Activated CD4-positive, alpha-beta T cell treated with anti-CD3 and anti-CD28 coated beads, Interleukin-2, amount 50 U/mL, for 4 hours (primary cell): ENCODE measurements at regions not wholly inside any gene's neighbourhood (a gene's known extent, or its start where the extent isn't known, plus 50 kb on each side); places are given as distances from the start of the nearest gene placed in this dataset.

Experiments
- DNase-seq, 2 experiments: peaks; one replicate each; pipeline ENCODE4 v3.0.0-alpha.2; 2020

DNA sequence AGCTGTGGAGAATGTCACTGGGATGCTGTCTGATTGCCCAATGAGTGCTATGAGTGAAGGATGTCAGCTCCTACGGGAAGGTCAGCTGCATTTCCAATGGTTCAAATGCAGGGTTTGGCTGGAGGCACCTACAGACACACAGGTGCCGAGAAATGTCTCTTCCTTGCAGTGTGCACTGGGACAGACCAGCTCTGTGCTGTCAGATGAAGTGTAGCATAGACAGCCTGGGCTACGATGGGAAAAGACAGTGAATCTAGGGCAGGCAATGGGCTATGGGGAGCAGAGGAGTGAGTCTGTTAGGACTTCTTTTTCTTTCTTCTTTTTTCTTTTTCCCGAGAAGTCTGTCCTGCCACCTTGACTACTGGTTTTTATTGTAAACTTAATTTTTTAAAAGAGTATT lies 223.1 kb upstream of the EOMES start:
- DNase-seq = no peak

DNA sequence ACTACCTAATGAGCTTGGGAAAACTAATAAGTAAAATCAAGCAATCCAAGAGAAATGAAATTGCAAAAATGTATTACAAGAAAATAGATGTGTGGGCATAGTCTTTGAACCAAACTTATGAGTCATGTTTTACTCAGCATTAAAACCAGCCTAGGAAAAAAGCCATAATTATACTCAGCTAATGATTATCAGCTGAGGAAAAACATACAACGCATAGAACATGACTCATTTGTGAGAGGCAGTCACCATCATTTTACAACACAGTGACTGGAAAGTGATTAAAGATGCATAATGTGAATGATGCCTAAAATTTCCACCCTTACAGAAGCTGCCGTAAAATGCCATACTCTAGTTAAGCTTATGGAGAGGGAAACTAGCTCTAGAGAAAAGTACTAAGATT lies 238.0 kb upstream of the EOMES start:
- no peak for DNase-seq

DNA sequence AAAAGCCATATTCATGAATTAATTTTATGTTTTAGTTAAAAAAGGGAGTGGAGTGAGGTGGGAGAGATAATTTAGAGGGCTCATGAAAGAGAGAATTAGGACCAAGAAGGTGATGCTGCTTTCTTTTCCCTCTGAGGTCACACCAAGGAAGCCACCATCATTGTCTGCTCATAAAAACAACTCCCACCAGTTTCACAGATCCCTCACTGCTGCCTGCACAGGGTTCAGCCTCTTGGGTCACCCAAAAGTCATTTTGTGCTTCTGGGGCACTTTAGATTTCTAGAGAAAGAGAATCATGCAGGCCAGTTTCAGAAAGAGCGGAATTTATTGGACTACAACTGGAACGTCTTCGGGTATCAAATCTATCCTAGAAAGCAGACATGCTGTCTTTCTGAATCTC lies 241.4 kb upstream of the EOMES start:
- no peak for DNase-seq

DNA sequence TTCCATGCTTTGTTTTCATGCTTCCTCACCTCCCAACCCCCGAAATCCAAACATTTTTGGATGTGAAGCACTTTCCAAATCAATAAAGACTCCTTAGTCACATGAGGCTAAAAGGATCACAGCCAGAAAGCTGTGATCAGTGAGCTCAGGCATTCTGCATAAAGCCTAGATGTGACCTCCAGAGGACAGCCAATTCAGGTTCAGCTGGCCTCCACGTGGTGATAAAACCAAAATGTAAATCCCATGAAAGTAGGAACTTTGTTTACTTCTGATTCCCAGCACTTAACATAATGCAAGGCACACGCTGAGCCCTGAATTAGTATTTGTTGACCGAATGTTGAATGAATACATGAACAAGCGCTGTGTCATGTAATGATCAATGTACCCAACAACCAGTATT lies 249.5 kb upstream of the EOMES start:
- DNase-seq = no peak

DNA sequence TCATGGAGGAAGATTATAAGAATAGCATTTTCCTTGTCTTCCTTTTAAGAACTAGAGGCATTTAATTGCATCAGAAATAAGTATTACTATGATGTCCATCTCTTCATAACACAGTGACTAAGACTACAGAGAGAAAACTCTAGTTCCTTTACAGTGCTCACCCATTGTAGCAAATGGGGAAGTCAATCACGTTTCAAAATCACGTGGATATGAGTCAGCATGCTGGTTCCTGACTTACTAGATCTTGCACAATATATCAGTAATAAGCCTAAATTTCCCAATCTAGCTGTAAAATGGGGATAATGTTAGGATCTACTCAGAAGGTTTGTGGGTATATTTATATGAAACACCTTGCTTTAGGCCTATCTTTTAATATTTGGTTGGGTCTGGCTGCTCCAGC lies 254.8 kb upstream of the EOMES start:
- no peak for DNase-seq

DNA sequence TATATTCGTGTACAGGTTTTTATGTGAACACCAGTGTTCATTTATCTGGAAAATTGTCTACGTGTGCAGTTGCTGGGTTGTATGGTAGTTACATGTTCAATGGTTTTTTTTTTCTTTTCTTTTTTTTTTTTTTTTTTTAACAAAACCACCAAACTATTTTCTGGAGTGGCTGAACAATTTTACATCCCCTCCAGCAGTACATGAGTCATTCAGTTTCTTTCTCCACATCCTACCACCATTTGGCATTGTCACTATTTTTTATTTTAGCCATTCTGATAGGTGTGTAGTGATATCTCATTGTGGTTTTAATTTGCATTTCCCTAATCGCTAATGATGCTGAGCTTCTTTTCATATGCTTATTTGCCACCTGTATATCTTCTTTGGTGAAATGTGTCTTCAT lies 256.3 kb upstream of the EOMES start:
- DNase-seq = no peak

DNA sequence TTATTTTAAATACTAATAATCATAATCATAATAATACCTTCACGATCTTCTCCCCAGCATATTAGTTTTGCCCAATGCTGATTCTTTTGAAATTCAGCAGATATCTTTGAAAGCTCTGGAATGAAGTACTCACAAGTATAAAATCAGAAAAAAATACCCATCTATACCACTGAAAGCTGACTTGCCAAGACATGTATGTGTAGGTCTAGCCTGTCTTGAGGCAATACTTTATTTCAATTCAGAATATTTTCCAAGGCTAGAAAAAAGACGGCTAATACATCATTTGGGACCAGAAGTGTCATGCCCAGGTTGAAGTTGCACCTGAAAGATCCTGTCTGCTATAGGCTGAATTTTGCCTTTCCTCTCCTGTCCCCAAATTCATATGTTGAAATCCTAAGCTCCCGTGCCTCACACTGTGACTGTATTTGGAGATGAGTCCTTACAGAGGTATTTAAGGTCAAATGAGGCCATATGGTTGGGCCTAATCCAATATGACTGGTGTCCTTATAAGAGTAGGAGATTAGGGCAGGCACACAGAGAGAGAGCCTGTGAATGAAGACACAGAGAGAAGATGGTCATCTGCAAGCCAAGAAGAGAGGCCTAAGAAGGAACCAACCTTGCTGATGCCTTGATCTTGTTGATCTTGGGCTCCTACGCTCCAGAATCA lies 255.9 kb upstream of the CMC1 start:
- DNase-seq = no peak

DNA sequence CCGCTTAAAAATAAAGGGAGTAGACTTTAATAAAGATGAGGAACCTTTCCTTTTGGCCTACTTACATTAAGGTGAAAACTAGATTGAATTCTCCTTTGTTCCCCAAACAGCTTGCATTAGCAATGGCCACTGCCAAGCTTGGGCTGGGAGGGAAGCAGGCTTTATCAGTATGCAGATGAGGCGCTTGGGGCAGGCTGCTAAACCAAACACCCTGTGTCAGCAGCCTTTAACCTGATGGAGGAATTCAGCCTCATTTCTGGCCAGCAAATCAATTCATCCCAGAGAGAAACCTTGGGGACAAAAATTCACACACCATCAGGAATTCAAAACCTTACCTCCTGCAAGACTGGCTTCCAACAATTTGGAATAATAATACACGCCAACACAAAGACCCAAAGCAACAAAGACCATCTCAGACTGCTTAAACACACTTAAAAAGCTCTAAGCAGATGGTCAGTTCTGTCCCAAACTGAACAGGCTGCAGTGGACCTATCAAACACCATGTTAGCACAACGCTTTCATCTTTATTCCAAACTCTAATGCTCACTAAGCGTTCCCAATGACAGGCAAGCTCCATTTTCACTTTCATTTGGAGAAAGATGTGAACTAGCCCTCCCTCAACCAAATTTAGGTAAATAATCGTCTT lies 255.1 kb upstream of the CMC1 start:
- no peak for DNase-seq

DNA sequence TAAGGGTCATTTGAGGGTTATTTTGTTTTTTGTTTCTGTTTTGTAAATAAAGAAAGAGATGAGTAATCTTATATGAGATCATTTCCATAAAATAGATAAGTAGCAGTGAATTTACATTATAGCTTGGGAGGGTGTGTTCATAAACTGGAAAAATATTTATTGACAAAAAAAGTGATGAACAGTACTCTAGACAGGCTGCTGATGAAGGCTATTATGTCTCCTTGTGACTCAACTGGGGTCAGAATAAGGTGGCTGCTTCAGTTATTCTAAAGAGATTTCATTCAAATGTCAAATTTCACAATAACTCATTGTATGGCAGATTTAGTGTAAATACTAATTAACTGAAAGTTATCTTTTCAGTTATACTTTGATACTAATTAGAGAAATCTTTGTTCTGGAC lies 251.1 kb upstream of the CMC1 start:
- DNase-seq = no peak

DNA sequence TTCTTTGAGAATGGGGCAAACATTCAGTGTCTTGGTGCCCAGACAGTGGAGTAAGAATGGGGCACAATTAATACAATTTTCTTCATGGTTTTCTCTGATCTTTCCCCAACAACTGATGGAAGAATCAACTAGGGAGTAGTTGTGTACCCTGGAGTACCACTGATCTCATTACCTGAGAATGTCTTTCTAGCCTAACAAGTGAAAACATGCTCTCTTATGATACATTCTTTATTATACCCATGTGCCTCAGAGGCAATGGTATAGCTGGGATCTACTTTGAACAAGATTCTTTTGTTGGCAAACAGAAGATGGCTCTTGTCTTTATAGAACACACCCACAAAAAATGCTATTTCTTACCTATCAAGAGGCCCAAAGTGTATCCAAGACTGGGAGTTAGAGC lies 250.6 kb upstream of the CMC1 start:
- DNase-seq = no peak

DNA sequence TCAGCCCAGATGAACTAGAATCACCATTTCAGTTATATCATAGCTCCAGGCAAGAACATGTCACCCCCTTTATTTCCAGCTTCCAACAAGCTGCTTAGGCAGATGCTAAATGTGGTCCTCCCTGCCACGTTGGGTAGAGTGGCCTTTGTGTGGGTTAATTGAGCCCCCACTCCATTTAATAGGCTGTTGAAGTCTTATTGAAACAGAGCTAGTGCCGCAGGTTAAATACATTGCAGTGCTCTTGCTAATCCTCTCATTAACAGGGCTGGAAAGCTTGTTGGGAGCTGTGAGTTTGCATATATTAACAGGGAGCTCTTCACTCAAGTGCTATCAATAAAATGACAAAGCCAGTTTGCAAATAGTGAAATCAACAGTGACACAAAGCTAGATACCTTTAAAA lies 248.4 kb upstream of the CMC1 start:
- DNase-seq = no peak

DNA sequence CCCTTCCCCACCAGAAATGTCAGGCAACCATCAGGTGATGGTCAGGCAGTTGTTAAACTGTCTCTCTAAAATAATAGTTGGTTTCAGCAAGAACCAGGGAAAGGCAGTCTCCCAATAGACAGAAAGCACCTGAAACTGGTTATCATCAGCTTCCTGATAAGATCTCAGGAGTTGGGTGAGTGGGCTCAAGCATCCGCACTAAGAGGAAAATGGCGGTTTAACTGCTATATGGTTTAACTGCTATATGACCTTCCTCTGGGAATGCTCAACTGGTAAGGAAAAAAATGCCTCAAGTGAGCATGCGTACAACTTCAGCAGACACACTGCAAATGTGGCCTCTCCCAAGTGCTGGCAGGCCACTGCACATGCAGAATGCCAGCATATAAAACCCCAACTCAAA lies 240.8 kb upstream of the CMC1 start:
- DNase-seq = no peak

DNA sequence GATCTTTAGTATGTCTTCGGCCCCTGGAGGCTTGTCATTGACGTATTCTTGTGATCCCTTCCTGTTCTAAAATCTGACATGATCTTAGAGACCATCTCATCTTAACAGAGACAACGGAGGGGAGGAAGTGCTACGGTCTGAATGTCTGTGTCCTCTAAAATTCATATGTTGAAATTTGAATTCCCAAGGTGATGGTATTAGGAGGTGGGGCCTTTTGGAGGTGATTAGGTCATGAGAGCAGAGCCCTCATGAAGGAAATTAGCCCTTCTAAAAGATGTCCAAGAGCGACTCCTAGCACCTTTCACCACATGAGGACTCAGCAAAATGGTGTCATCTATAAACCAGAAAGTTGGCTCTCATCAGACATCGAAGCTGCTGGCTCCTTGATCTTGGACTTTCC lies 233.2 kb upstream of the CMC1 start:
- no peak for DNase-seq

DNA sequence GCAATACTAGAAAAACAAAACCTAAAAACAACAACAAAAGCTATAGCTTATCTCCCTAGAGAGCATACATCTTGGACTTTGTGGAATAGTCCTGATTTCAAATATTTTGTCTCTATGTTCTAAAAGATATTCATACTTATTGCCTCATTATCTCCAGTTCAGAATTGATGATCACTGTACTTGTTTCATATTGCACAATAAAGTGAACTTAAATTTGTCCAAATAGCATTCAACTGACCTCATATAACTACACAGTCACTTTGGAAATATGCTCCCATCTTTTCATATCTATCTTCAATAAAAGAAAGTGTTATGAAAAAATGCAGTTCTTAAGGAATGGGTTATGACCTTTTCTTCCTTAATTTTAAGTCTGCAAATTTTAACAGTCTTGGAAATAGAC lies 228.6 kb upstream of the CMC1 start:
- DNase-seq = no peak

DNA sequence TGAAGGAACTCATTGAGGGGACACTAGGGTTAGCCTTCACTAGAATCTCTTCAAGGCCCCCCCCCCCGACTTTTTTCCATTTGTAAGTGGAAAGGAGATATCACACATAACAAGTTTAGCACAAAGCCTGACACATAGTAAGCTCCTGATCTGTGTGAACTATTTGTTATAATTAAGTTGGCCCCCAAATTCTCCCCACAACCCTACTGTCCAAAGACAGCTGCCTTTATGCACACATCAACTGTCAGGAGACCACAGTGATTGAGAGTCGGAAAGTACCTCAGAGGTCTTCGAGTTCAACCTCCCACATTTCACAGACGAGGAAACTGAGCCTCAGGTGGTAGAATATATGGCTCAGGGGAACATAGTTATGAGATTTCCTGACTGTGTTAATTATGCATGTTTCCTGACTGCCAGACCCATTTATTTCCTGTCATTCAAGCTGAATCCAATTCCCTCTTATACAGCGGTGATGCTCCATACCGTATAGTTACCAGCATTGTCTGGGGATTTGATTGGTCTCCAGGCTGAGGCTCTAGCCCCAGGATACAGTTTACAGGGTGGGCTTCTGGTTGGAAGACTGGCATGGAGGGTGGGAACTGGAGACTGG lies 227.4 kb upstream of the CMC1 start:
- DNase-seq = no peak

DNA sequence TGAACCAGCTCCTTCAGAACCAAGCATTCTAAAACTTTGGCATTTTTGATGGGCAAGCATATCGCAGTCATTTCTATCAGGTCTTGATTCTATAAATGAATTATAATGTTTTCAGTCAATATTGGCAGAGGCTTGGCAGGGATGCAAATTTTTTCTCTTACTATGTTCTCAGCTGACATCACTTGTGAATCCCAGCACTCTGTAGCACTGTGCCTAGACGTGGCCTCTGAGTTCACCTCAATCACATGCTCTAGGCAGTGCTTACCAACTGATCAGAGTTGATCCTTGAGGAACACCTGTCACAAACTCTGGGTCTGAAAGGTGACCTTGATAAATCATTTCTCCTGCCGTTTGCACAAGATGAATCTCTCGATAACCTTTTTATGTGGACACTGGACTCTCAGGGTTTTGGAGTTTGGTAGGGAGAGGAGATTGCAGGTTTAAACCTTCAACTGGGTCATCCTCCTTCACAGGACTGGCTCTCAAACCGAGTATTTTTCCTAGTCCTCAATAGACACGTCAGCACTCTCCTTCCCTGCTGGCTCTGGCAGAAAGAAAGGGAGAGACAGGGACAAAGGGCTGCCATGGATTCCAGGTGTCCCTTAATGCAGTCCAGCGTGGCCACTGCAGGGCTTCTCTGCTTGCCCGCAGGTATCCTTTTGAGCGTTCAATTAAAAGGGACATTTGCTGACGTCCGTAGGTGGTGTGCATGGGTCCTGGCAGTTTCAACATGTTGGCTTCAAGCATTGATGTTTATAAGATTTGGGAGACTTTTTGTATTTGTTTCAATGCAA lies 222.3 kb upstream of the CMC1 start:
- no peak for DNase-seq

DNA sequence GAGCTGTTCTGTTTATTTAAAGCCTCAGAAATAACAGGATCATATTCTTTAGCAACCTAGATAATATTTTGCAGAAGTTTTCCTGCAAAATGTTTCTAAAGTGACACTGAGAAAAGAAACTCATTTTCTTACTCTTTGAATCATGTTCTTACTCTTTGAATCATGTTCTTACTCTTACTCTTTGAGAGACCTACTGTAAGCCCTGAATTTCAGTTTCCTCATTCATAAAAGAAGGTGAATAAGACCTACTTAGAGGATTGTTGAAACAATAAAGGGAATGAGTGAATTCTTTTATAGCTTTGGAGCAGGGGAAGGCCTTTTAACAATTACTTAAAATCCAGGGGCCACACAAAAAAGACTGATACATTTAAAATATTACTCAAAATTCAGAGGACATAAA lies 221.7 kb upstream of the CMC1 start:
- no peak for DNase-seq

DNA sequence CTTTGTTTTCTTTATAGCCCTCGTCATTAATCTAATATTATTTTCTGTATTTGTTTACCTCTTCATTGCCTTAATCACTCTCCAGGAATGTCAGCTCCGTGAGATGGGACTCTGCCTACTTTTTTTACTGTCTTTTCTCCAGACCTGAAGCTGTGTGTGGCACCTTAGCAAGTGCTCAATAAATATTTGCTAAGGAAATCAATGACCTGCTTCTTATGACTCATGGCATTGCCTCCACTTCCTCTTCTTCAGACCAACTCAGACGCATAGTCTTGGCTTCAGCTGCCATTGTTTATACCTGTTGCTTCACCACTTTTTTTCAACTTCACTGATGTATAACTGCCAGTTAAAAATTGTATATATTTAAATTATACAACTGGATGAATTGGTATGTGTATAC lies 218.5 kb upstream of the CMC1 start:
- no peak for DNase-seq

DNA sequence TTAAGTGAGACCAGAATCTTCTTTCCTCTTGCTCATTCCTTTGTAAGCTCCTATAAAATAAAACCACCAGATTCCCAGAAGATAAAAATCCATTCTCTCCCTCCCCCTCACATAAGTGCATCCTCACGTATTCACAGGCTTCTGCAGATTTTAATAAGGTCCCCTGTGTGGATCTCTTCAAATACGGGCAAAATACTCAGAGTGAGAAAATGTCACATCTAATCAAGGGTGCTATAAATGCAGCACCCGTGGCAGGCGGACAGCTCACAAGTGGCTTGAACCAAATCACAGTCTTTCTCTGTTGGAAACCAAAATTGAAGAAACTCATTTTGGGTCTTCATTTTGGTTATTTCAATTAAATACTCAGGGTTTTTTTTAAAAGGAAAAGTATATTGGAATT lies 212.9 kb upstream of the CMC1 start:
- no peak for DNase-seq

DNA sequence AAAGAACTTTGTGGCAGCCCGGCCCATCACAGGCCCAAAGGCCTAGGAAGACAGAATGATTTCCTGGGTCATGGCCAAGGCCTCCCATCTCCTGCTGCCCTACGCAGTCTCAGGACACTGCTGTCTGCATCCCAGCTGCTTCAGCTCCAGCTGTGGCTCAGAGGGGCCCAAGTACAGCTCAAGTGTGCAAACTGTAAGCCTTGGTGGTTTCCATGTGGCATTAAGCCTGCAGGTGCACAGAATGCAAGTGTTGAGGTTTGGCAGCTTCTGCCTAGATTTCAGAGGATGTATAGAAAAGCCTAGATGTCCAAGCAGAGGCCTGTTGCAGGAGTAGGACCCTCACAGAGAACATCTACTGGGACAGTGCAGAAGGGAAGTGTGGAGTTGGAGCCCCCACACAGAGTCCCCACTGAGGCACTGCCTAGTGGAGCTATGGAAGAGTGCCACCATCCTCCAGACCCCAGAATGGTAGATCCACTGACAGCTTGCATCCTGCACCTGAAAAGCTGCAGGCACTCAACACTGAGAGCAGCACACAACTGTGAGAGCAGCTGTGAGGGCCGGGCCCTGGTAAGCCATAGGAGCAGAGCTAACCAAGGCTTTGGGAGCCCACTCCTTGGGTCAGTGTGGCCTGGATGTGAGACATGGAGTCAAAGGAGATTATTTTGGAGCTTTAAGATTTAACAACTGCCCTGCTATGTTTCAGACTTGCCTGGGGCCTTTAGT lies 208.2 kb upstream of the CMC1 start:
- no peak for DNase-seq

DNA sequence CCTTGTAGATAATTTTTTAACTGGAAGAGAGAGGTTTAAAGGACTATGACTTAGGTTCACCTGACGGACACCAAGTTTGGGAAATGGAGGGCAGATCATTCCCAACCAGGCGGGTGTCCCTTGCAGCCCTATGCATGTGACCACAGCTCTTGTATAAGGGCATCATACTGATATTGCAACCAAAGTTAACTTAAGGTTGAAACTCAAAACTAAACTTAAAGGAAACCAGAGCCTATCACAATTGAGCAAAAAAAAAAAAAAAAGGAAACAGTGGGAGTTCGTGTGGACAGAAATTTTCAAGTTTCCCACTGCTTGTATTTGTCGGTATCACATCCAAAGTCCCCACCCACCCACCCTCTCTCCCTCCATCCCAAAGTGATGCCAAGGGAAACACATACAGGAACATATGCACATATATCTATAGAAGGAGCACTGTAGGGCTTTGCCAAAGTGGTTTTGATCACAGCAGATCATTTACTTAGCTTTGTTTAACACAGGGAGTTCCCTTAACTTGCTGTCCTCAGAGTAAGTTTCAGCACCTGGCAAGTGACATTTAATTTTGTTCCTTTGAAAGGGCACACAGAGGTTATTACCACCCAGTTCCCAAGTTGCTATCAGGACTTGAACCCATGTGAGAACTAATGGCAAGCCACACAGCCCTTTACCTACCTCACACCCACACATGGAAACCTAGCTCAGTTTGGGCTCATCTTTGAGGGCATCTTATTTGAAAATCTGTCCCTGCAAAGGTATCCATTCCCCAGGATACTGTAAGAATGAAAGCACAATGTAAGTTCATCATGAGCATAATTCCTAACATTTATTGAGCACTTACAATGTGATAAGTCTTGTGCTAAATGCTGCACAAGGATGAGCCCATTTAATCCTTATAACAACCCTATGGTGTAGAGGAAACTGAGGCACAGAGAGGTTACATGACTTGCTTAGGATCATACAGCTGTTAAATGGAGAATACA lies 204.5 kb upstream of the CMC1 start:
- no peak for DNase-seq

DNA sequence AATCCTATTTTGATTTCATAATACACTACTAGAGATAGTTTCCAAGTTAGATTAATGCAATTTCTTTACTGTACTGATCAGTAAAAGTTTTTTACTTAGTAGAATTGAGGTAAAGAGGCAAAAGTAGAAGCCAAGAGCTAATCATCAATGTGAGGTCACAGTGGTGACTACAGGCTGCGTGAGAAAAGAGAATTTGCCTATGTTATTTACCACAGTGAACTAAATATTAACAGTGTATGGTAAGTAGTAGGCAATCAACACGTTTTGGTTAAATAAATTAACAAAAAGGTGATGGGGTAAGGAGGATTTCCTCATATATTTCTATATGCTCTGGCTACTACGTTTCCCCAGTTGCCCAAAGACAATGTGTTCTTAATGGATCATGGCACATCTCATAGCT lies 202.2 kb upstream of the CMC1 start:
- DNase-seq = no peak
